ENCODE measurements at regions not wholly inside any gene's neighbourhood (a gene's known extent, or its start where the extent isn't known, plus 50 kb on each side); places are given as distances from the start of the nearest gene placed in this dataset.

DNA sequence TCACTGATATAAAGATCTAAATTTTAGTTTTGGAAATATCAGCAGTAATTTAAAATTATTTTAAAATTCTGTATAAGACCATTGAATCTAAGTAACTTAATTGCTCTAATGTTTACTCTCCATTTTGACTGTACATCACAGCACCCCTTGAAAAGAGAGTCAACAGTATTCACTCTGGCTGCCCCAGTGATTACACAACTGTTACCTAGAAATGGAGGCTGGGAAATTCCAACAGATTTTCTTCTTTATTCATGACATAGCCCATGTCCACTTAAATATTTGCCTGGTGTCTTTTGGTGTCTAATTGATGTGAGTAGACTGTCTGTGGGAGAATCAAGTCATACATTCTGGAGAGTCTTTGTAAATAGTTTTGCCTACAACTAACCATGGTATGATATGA lies 301.8 kb upstream of the CDH6 start:
- in situ Hi-C loops (cut with MboI; ENCODE audit: low sequenced_read_pairs, unreplicated experiment) = no loop called here
- TF ChIP-seq, protein P1, sequence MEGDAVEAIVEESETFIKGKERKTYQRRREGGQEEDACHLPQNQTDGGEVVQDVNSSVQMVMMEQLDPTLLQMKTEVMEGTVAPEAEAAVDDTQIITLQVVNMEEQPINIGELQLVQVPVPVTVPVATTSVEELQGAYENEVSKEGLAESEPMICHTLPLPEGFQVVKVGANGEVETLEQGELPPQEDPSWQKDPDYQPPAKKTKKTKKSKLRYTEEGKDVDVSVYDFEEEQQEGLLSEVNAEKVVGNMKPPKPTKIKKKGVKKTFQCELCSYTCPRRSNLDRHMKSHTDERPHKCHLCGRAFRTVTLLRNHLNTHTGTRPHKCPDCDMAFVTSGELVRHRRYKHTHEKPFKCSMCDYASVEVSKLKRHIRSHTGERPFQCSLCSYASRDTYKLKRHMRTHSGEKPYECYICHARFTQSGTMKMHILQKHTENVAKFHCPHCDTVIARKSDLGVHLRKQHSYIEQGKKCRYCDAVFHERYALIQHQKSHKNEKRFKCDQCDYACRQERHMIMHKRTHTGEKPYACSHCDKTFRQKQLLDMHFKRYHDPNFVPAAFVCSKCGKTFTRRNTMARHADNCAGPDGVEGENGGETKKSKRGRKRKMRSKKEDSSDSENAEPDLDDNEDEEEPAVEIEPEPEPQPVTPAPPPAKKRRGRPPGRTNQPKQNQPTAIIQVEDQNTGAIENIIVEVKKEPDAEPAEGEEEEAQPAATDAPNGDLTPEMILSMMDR (IDR thresholded peaks at IDR 0.05; ENCODE audit: borderline replicate concordance, control extremely low read depth, extremely low read depth, insufficient read depth, missing control alignments) = no peak
- no peak for DNase-seq (ENCODE audit: low spot score)

DNA sequence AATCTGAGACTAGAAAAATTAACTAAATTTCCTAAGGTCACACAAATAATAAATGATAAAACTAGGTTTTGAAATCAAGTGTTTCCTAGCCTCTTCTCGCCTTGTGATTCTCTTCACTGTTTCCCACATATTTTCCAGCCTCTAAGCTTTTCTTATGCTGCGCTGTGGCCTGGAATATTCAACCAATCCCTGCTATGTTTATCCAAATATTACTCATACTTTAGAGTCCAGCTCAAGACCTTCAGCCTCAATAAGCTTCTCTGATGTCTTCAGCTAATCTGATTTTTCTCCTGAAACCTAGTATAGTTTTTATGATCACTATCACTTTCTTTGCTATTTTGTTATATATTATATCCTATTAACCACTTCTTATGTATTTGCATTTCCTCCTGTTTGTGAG lies 303.1 kb upstream of the CDH6 start:
- DNase-seq (ENCODE audit: low spot score) = no peak
- TF ChIP-seq, protein P1 (IDR thresholded peaks at IDR 0.05; ENCODE audit: borderline replicate concordance, control extremely low read depth, extremely low read depth, insufficient read depth, missing control alignments) = no peak
- in situ Hi-C loops (cut with MboI; ENCODE audit: low sequenced_read_pairs, unreplicated experiment) = no loop called here

DNA sequence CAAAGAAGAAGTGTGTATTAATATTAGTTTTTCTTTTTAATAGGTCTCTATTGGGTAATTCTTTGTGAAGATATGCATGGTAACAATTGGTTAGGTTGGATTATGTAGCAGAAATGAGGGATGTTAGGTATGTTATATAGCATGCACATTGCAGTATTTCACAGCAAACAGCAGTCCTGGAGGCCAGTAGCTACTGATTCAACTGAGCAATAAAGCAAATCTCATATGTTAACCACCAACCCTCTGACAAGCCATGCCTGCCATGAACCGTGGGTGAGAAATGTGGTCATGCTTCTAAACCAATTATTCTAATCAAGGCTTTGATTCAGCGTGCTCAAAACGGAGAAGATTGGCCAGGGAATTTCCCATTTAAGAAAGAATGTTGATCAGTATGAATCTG lies 313.0 kb upstream of the CDH6 start:
- TF ChIP-seq, protein P1 (IDR thresholded peaks at IDR 0.05; ENCODE audit: borderline replicate concordance, control extremely low read depth, extremely low read depth, insufficient read depth, missing control alignments) = no peak
- in situ Hi-C loops (cut with MboI; ENCODE audit: low sequenced_read_pairs, unreplicated experiment) = no loop called here
- DNase-seq (ENCODE audit: low spot score) = no peak

DNA sequence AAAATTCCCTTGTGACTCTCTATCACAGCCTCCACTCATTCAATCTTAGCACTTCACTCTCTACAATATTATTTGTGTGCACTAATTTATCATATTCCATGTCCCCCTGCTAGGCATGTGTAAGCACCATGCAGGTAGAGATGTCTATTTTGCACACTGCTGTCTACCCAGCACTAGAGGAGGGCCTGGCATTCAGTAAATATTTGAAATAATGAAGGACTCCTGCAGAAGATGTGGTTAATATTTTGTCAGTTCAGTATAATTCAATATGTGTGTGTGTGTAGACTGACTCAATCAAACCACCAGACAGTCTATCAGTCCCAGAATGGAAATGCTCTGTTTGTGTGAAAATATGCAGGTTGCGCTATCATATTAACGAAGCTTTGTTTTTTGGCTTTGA lies 313.6 kb upstream of the CDH6 start:
- DNase-seq (ENCODE audit: low spot score) = no peak
- in situ Hi-C loops (cut with MboI; ENCODE audit: low sequenced_read_pairs, unreplicated experiment) = no loop called here
- TF ChIP-seq, protein P1 (IDR thresholded peaks at IDR 0.05; ENCODE audit: borderline replicate concordance, control extremely low read depth, extremely low read depth, insufficient read depth, missing control alignments) = no peak

DNA sequence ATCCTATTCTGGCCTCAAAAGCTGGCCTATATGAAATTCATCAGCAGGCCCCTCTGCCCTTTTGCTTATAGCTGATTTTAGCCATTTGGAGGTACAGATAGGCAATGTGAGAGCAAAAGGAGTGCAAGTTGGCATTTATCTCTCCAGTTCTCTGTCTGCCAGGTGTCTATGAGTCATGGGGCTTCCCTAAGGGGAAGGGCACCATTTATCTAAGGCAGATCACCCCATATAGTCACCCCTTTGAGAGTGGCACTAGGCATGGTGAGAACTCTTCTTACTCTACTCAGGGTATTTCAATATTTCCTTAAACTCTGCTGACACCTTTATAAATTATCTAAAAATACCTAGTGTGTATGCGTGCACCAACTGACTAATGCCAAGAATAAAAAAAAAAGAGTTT lies 314.7 kb upstream of the CDH6 start:
- TF ChIP-seq, protein P1 (IDR thresholded peaks at IDR 0.05; ENCODE audit: borderline replicate concordance, control extremely low read depth, extremely low read depth, insufficient read depth, missing control alignments) = no peak
- no peak for DNase-seq (ENCODE audit: low spot score)
- in situ Hi-C loops (cut with MboI; ENCODE audit: low sequenced_read_pairs, unreplicated experiment) = no loop called here

DNA sequence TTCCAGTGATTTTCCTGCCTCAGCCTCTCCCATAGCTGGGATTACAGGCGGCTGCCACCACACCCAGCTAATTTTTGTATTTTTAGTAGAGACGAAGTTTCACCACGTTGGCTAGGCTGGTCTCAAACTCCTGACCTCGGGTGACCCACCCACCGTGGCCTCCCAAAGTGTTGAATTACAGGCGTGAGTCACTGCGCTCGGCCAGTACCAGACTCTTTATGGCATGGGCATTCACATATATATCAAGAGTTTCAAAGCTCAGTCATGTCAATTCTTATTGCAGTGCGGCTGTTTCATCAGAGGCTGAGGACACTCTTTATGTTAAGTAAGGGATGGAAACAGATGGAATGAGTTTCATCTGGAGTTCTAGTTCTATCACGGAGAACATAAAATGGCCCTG lies 315.2 kb upstream of the CDH6 start:
- DNase-seq (ENCODE audit: low spot score) = no peak
- TF ChIP-seq, protein P1 (IDR thresholded peaks at IDR 0.05; ENCODE audit: borderline replicate concordance, control extremely low read depth, extremely low read depth, insufficient read depth, missing control alignments) = no peak
- in situ Hi-C loops (cut with MboI; ENCODE audit: low sequenced_read_pairs, unreplicated experiment) = no loop called here

Measured in GM13976 (cell line).